ENCODE measurements at regions not wholly inside any gene's neighbourhood (a gene's known extent, or its start where the extent isn't known, plus 50 kb on each side); places are given as distances from the start of the nearest gene placed in this dataset.
"Not testable (repeated sequence)": the region's sequence is repeated elsewhere in the genome, so short reads cannot be mapped to it uniquely, and the experiment has no call there.

- H3K4me3 ChIP-seq (ENCODE audit: low read depth, low read length, poor library complexity, severe bottlenecking) = no peak overlapping the region
- no peaks in the 10 kb centered on the region for H3K4me1 ChIP-seq (ENCODE audit: insufficient read depth, low read length, poor library complexity, severe bottlenecking)
- intact Hi-C loops (cut with micrococcal nuclease; ENCODE audit: unreplicated experiment) = no loop called here
- BruUV-seq (replicated peaks) = no TSS peak
- no peak for DNase-seq (ENCODE audit: low spot score)
- CTCF ChIA-PET = no interaction called here
- H3K36me3 ChIP-seq (ENCODE audit: insufficient read depth, low read length, poor library complexity, severe bottlenecking) = no peaks in the 10 kb centered on the region
- no peaks in the 10 kb centered on the region for H3K27me3 ChIP-seq (replicated peaks; ENCODE audit: insufficient read depth, low read depth, low read length, poor library complexity)
- POLR2A ChIA-PET (ENCODE audit: low non-redundant PET) = no interaction called here
- TF ChIP-seq EZH2 (IDR thresholded peaks at IDR 0.05; ENCODE audit: borderline replicate concordance, low read depth, low read length, poor library complexity, severe bottlenecking) = no peak
- TF ChIP-seq, protein P1, sequence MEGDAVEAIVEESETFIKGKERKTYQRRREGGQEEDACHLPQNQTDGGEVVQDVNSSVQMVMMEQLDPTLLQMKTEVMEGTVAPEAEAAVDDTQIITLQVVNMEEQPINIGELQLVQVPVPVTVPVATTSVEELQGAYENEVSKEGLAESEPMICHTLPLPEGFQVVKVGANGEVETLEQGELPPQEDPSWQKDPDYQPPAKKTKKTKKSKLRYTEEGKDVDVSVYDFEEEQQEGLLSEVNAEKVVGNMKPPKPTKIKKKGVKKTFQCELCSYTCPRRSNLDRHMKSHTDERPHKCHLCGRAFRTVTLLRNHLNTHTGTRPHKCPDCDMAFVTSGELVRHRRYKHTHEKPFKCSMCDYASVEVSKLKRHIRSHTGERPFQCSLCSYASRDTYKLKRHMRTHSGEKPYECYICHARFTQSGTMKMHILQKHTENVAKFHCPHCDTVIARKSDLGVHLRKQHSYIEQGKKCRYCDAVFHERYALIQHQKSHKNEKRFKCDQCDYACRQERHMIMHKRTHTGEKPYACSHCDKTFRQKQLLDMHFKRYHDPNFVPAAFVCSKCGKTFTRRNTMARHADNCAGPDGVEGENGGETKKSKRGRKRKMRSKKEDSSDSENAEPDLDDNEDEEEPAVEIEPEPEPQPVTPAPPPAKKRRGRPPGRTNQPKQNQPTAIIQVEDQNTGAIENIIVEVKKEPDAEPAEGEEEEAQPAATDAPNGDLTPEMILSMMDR (conservative IDR thresholded peaks at IDR 0.05; ENCODE audit: low read depth, low read length) = no peak
- no peak overlapping the region for H3K27ac ChIP-seq (ENCODE audit: low read depth, low read length, poor library complexity, severe bottlenecking)
- no peaks in the 10 kb centered on the region for H3K9me3 ChIP-seq (ENCODE audit: low read depth, low read length, poor library complexity, severe bottlenecking)
Measured at GRCh38 chr1:232416026-232416568, 213.8 kb downstream of the SIPA1L2 start.

GRCh38 chr1:232415481-232415880, 214.5 kb downstream of the SIPA1L2 start:
- H3K4me3 ChIP-seq (ENCODE audit: low read depth, low read length, poor library complexity, severe bottlenecking); H3K4me1 ChIP-seq (ENCODE audit: insufficient read depth, low read length, poor library complexity, severe bottlenecking); DNase-seq (ENCODE audit: low spot score); CTCF ChIA-PET; POLR2A ChIA-PET (ENCODE audit: low non-redundant PET); intact Hi-C loops (cut with micrococcal nuclease; ENCODE audit: unreplicated experiment); H3K27me3 ChIP-seq (replicated peaks; ENCODE audit: insufficient read depth, low read depth, low read length, poor library complexity); H3K36me3 ChIP-seq (ENCODE audit: insufficient read depth, low read length, poor library complexity, severe bottlenecking); BruUV-seq (replicated peaks); H3K9me3 ChIP-seq (ENCODE audit: low read depth, low read length, poor library complexity, severe bottlenecking); H3K27ac ChIP-seq (ENCODE audit: low read depth, low read length, poor library complexity, severe bottlenecking): not testable (repeated sequence)

DNA sequence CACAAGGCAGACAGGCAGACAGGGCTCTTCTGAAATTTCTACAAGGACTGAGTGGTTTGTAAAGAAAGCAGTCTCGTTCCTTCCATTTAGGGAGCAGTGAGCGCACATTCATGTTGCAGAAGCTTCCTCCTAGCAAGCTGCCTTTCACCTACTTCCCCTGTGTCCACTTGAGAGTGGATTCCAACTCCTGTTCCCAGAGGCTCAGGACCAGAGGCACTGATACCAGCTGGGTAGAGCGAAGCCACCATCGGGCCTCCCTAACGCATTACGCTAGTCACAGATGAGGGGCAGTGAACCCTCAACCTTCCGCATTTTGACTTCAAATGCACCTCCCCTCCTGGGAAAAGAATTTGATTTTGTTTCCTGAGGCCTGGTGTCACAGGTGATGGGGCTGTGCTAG, 215.8 kb downstream of the SIPA1L2 start:
- no peaks in the 10 kb centered on the region for H3K27me3 ChIP-seq (replicated peaks; ENCODE audit: insufficient read depth, low read depth, low read length, poor library complexity)
- intact Hi-C loops (cut with micrococcal nuclease; ENCODE audit: unreplicated experiment) = no loop called here
- no peaks in the 10 kb centered on the region for H3K4me1 ChIP-seq (ENCODE audit: insufficient read depth, low read length, poor library complexity, severe bottlenecking)
- CTCF ChIA-PET = no interaction called here
- POLR2A ChIA-PET (ENCODE audit: low non-redundant PET) = no interaction called here
- TF ChIP-seq, protein P1 (conservative IDR thresholded peaks at IDR 0.05; ENCODE audit: low read depth, low read length) = no peak
- no peak for TF ChIP-seq EZH2 (IDR thresholded peaks at IDR 0.05; ENCODE audit: borderline replicate concordance, low read depth, low read length, poor library complexity, severe bottlenecking)
- no peak overlapping the region for H3K4me3 ChIP-seq (ENCODE audit: low read depth, low read length, poor library complexity, severe bottlenecking)
- no peak overlapping the region for H3K27ac ChIP-seq (ENCODE audit: low read depth, low read length, poor library complexity, severe bottlenecking)
- BruUV-seq (replicated peaks) = no TSS peak
- no peaks in the 10 kb centered on the region for H3K36me3 ChIP-seq (ENCODE audit: insufficient read depth, low read length, poor library complexity, severe bottlenecking)
- peaks cover 5% of the 10 kb centered on the region for H3K9me3 ChIP-seq (ENCODE audit: low read depth, low read length, poor library complexity, severe bottlenecking)
- DNase-seq (ENCODE audit: low spot score) = no peak

DNA sequence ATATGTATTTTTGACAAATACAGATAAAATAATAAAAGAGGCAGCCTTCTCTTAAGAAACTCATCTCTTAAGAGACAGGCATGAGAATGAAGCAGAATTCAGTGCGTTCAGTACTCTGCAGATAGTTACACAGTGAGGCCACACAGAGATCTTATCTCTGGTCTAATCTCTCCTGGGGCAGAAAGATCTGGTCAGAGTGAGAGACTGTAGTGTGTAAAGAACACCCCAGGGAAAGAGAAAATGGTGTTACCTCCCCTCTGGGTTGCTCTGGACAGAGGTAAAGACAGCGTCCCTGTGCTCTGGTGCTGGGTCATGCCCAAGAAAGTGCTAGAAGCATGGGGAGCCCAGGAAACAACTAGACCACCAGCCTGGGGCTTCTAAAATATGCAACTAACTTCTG, 216.3 kb downstream of the SIPA1L2 start:
- DNase-seq (ENCODE audit: low spot score) = no peak
- ChIA-PET POLR2A (ENCODE audit: low non-redundant PET) (no interaction called here), CTCF (no interaction called here)
- BruUV-seq (replicated peaks) = no TSS peak
- Histone ChIP-seq H3K4me3 (ENCODE audit: low read depth, low read length, poor library complexity, severe bottlenecking) (no peak overlapping the region), H3K27ac (ENCODE audit: low read depth, low read length, poor library complexity, severe bottlenecking) (no peak overlapping the region), H3K4me1 (ENCODE audit: insufficient read depth, low read length, poor library complexity, severe bottlenecking) (no peaks in the 10 kb centered on the region), H3K27me3 (replicated peaks; ENCODE audit: insufficient read depth, low read depth, low read length, poor library complexity) (no peaks in the 10 kb centered on the region), H3K9me3 (ENCODE audit: low read depth, low read length, poor library complexity, severe bottlenecking) (peaks cover 5% of the 10 kb centered on the region), H3K36me3 (ENCODE audit: insufficient read depth, low read length, poor library complexity, severe bottlenecking) (no peaks in the 10 kb centered on the region)
- TF ChIP-seq, protein P1 (conservative IDR thresholded peaks at IDR 0.05; ENCODE audit: low read depth, low read length) = no peak
- TF ChIP-seq EZH2 (IDR thresholded peaks at IDR 0.05; ENCODE audit: borderline replicate concordance, low read depth, low read length, poor library complexity, severe bottlenecking) = no peak
- intact Hi-C loops (cut with micrococcal nuclease; ENCODE audit: unreplicated experiment) = no loop called here
